Thyroid gland (tissue), 4 donors: ENCODE measurements at regions not wholly inside any gene's neighbourhood (a gene's known extent, or its start where the extent isn't known, plus 50 kb on each side); places are given as distances from the start of the nearest gene placed in this dataset.

Experiments
- DNase-seq, 2 donors: peaks; one replicate each; pipeline ENCODE4 v3.0.0-alpha.2; 2019
- H3K27ac ChIP-seq, 3 donors: fragments of 200-600 bp; sonication (generic); 1 replicate in 2 of 3; 2 replicates in 1 of 3; pipeline ENCODE4 v1.5.1; 2016 to 2019; ENCODE audit warnings: mild to moderate bottlenecking in 1 of 3, moderate library complexity in 1 of 3
- H3K27me3 ChIP-seq: fragments of 200-600 bp; sonication (generic); one replicate; pipeline ENCODE4 v1.5.1; 2019
- H3K36me3 ChIP-seq, 2 donors: fragments of 200-600 bp; sonication (generic); one replicate each; pipeline ENCODE4 v1.5.1; 2016 to 2019
- H3K4me1 ChIP-seq, 2 donors: fragments of 200-600 bp; sonication (generic); one replicate each; pipeline ENCODE4 v1.5.1; 2017 to 2019
- H3K4me3 ChIP-seq, 3 donors: fragments of 200-600 bp; sonication (generic); replicated peaks in 1 of 3; 1 replicate in 2 of 3; 2 replicates in 1 of 3; pipeline ENCODE4 v1.5.1; 2016; ENCODE audit warnings: mild to moderate bottlenecking in 1 of 3
- H3K9me3 ChIP-seq: fragments of 200-600 bp; sonication (generic); one replicate; pipeline ENCODE4 v1.5.1; 2017
- CTCF ChIP-seq, 6 experiments: fragments of 200-600 bp in 3 of 6; fragments of 450-650 bp in 3 of 6; sonication (generic) in 3 of 6; IDR thresholded peaks; one replicate each; pipeline ENCODE4 v1.5.1; 2016 to 2019; ENCODE audit warnings: antibody characterized with exemption in 6 of 6, mild to moderate bottlenecking in 2 of 6, inconsistent platforms in 1 of 6, moderate library complexity in 1 of 6
- POLR2A ChIP-seq, 2 donors: fragments of 450-650 bp; IDR thresholded peaks; one replicate each; pipeline ENCODE4 v1.6.1; 2017; ENCODE audit warnings: antibody characterized with exemption in 2 of 2, mild to moderate bottlenecking in 2 of 2, moderate library complexity in 1 of 2
- WGBS, 2 donors: methylation state at CpG; one replicate each; pipeline ENCODE4 v1.1.5; 2017; 5-methylcytosine and 5-hydroxymethylcytosine counted together
- intact Hi-C: fragments of 100-400 bp; cut with DNase I; formaldehyde crosslinking; loops from one replicate; pipeline ENCODE4 v1.15.1; 2023

- intact Hi-C loops, result no loop called here
- no peak for DNase-seq
- 48 to 92% methylated on average over 2 of the region's 2 CpGs for WGBS, 2 donors
- TF ChIP-seq POLR2A (IDR thresholded peaks at IDR 0.05) (no peak), CTCF (IDR thresholded peaks at IDR 0.05) (no peak)
- no peaks in the 10 kb centered on the region for H3K4me1 ChIP-seq
- no peaks in the 10 kb centered on the region for H3K36me3 ChIP-seq
- H3K27me3 ChIP-seq, result no peaks in the 10 kb centered on the region
- no peak overlapping the region for H3K4me3 ChIP-seq
- no peaks in the 10 kb centered on the region for H3K9me3 ChIP-seq
- H3K27ac ChIP-seq, result no peak overlapping the region
Measured at GRCh38 chr7:152495867-152496266, 60.1 kb upstream of the KMT2C start.

GRCh38 chr7:152492952-152493351 is 57.1 kb upstream of the KMT2C start:
- DNase-seq, result no peak
- intact Hi-C loops, result no loop called here
- TF ChIP-seq CTCF (IDR thresholded peaks at IDR 0.05) (no peak), POLR2A (IDR thresholded peaks at IDR 0.05) (no peak)
- Histone ChIP-seq H3K27ac (no peak overlapping the region), H3K4me3 (no peak overlapping the region), H3K36me3 (no peaks in the 10 kb centered on the region), H3K4me1 (no peaks in the 10 kb centered on the region), H3K9me3 (no peaks in the 10 kb centered on the region), H3K27me3 (no peaks in the 10 kb centered on the region)
- WGBS, 2 donors, result 87 to 92% methylated on average over 3 of the region's 3 CpGs

GRCh38 chr7:152489044-152489443 is 53.2 kb upstream of the KMT2C start:
- WGBS, 2 donors, result 86 to 87% methylated on average over 7 of the region's 7 CpGs
- intact Hi-C loops, result no loop called here
- Histone ChIP-seq H3K4me1 (no peaks in the 10 kb centered on the region), H3K36me3 (no peaks in the 10 kb centered on the region), H3K27me3 (no peaks in the 10 kb centered on the region), H3K27ac (no peak overlapping the region), H3K4me3 (no peak overlapping the region), H3K9me3 (no peaks in the 10 kb centered on the region)
- no peak for TF ChIP-seq POLR2A (IDR thresholded peaks at IDR 0.05)
- TF ChIP-seq CTCF (IDR thresholded peaks at IDR 0.05), result no peak
- DNase-seq, result no peak

- H3K4me1 ChIP-seq, result no peaks in the 10 kb centered on the region
- H3K27me3 ChIP-seq, result no peaks in the 10 kb centered on the region
- no peak for TF ChIP-seq CTCF (IDR thresholded peaks at IDR 0.05)
- no peak for TF ChIP-seq POLR2A (IDR thresholded peaks at IDR 0.05)
- intact Hi-C loops, result no loop called here
- H3K27ac ChIP-seq, result no peak overlapping the region
- no peaks in the 10 kb centered on the region for H3K36me3 ChIP-seq
- no peaks in the 10 kb centered on the region for H3K9me3 ChIP-seq
- no peak for DNase-seq
- no peak overlapping the region for H3K4me3 ChIP-seq
Measured at GRCh38 chr7:152486968-152487367, 51.2 kb upstream of the KMT2C start.

- H3K4me3 ChIP-seq, result no peak overlapping the region
- no peaks in the 10 kb centered on the region for H3K4me1 ChIP-seq
- no peak for DNase-seq
- no peak for TF ChIP-seq POLR2A (IDR thresholded peaks at IDR 0.05)
- TF ChIP-seq CTCF (IDR thresholded peaks at IDR 0.05), result no peak
- no peaks in the 10 kb centered on the region for H3K9me3 ChIP-seq
- no peaks in the 10 kb centered on the region for H3K36me3 ChIP-seq
- WGBS, 2 donors, result 83 to 90% methylated on average over 4 of the region's 4 CpGs
- H3K27ac ChIP-seq, result no peak overlapping the region
- intact Hi-C loops, result no loop called here
- H3K27me3 ChIP-seq, result no peaks in the 10 kb centered on the region
Measured at GRCh38 chr7:152485826-152486225, 50.0 kb upstream of the KMT2C start.
